ENCODE measurements at regions not wholly inside any gene's neighbourhood (a gene's known extent, or its start where the extent isn't known, plus 50 kb on each side); places are given as distances from the start of the nearest gene placed in this dataset.

- TF ChIP-seq CTCF (IDR thresholded peaks at IDR 0.05) (no peak), POLR2A (IDR thresholded peaks at IDR 0.05) (no peak), POLR2AphosphoS5 (IDR thresholded peaks at IDR 0.05) (no peak), EP300 (IDR thresholded peaks at IDR 0.05) (no peak)
These were observed 83.6 kb upstream of the PCSK1 start for GRCh38 chr5:96516631-96517071.
